Kidney (tissue), 13 donors: ENCODE measurements at regions not wholly inside any gene's neighbourhood (a gene's known extent, or its start where the extent isn't known, plus 50 kb on each side); places are given as distances from the start of the nearest gene placed in this dataset.

Source experiments
- DNase-seq, 5 donors: peaks; one replicate each; pipeline ENCODE4 v3.0.0-alpha.2; 2013 to 2020
- FAIRE-seq: peaks from 2 replicates; lab custom pipeline; 2012; peaks lifted over from hg19 to GRCh38; lab: Jason Lieb, UNC
- H3K27ac ChIP-seq, 2 donors: one replicate each; pipeline ENCODE4 v1.7.0; 2013; ENCODE audit warnings: low read depth in 2 of 2, low read length in 2 of 2, inconsistent platforms in 1 of 2
- H3K27me3 ChIP-seq: one replicate; pipeline ENCODE4 v1.7.1; 2013; ENCODE audit warnings: low read length, inconsistent platforms; ENCODE audit not compliant: control insufficient read depth, insufficient read depth
- H3K36me3 ChIP-seq, 3 donors: one replicate each; pipeline versions ENCODE4 v1.7.0 to v1.7.1; 2013; ENCODE audit warnings: low read length in 3 of 3, control low read depth in 1 of 3, inconsistent platforms in 1 of 3; ENCODE audit not compliant: insufficient read depth in 3 of 3, control insufficient read depth in 2 of 3
- H3K4me1 ChIP-seq, 3 donors: one replicate each; pipeline versions ENCODE4 v1.7.0 to v1.7.1; 2013; ENCODE audit warnings: low read length in 3 of 3, inconsistent platforms in 1 of 3, low read depth in 1 of 3; ENCODE audit not compliant: control insufficient read depth in 2 of 3, insufficient read depth in 2 of 3
- H3K4me3 ChIP-seq, 3 donors: one replicate each; pipeline versions ENCODE4 v1.7.0 to v1.8.1; 2013; ENCODE audit warnings: low read length in 3 of 3, control low read depth in 1 of 3, inconsistent platforms in 1 of 3
- H3K9ac ChIP-seq, 3 donors: one replicate each; pipeline versions ENCODE4 v1.7.0 to v1.7.1; 2013; ENCODE audit warnings: low read length in 3 of 3, control low read depth in 1 of 3, inconsistent platforms in 1 of 3
- H3K9me3 ChIP-seq, 3 donors: one replicate each; pipeline versions ENCODE4 v1.7.0 to v1.7.1; 2013; ENCODE audit warnings: low read length in 3 of 3, control low read depth in 1 of 3, inconsistent platforms in 1 of 3; ENCODE audit not compliant: control insufficient read depth in 2 of 3, insufficient read depth in 1 of 3
- intact Hi-C: fragments of 100-400 bp; cut with DNase I; formaldehyde crosslinking; loops from one replicate; pipeline ENCODE4 v1.11.1; 2022
- TF ChIP-seq, protein P1 (sequence below): IDR thresholded peaks from 3 replicates; pipeline ENCODE4 v1.5.1; 2012; ENCODE audit warnings: mild to moderate bottlenecking, moderate library complexity, borderline replicate concordance; ENCODE audit not compliant: insufficient read depth; ENCODE audit errors: extremely low read depth
- donor health status: control.
- donor health status: control.
- donor health status: control.
- donor health status: control.
- donor health status: control.
- donor health status: DM: yes; HTN: yes; CAD: no.
- donor health status: Normal renal cell carcinoma (clear cell type).

DNA sequence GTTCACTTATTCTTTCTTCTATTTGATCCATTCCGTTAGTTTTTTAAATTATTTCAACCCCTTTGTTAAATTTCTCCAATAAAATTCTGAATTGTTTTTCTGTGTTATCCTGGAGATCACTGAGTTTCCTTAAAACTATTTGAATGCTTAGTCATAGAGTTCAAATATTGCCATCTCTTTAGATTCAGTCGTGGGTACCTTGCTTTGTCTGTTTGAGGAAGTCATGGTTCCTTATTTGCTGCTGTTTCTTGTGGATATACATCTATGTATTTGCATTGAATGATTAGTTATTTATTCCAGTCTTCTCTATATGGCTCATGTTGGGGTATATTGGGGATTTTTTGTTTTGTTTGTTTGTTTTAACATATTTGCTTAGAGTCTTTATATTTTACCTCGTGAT lies 80.6 kb downstream of the HINT1 start:
- Histone ChIP-seq H3K27ac (no peak overlapping the region), H3K9ac (no peak overlapping the region), H3K27me3 (no peaks in the 10 kb centered on the region), H3K9me3 (no peaks in the 10 kb centered on the region), H3K36me3 (no peaks in the 10 kb centered on the region), H3K4me1 (no peaks in the 10 kb centered on the region), H3K4me3 (no peak overlapping the region)
- no peak for DNase-seq
- intact Hi-C loops, result no loop called here
- TF ChIP-seq, protein P1, sequence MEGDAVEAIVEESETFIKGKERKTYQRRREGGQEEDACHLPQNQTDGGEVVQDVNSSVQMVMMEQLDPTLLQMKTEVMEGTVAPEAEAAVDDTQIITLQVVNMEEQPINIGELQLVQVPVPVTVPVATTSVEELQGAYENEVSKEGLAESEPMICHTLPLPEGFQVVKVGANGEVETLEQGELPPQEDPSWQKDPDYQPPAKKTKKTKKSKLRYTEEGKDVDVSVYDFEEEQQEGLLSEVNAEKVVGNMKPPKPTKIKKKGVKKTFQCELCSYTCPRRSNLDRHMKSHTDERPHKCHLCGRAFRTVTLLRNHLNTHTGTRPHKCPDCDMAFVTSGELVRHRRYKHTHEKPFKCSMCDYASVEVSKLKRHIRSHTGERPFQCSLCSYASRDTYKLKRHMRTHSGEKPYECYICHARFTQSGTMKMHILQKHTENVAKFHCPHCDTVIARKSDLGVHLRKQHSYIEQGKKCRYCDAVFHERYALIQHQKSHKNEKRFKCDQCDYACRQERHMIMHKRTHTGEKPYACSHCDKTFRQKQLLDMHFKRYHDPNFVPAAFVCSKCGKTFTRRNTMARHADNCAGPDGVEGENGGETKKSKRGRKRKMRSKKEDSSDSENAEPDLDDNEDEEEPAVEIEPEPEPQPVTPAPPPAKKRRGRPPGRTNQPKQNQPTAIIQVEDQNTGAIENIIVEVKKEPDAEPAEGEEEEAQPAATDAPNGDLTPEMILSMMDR, result no peak
- no peak for FAIRE-seq

DNA sequence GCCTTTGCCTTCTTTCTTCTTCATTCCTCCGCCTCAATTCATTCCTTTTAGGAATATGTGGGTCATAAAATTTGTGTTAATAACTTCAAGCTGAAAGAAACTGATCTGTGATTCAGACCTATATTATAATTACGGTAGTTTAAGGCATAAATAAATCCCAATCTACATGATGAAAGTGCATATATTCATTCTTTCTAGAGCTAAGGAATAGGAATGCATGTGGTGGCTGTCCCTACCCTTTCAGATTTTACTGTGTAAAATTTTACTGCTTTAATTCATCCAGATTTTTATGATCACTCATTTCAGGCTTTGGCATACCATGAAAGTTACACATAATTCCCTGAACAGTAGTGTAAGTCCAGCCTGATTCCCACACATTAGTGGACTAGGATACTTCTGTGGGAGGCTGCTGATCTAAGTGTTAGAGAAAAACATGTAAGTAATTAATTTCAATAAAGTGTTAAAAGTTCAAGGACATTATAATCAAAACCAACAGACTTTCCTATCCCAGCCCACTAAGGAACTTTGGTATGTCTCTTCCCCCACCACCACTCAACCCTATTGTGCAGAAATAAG lies 83.1 kb downstream of the HINT1 start:
- intact Hi-C loops, result no loop called here
- Histone ChIP-seq H3K9me3 (no peaks in the 10 kb centered on the region), H3K4me1 (no peaks in the 10 kb centered on the region), H3K36me3 (no peaks in the 10 kb centered on the region), H3K27ac (no peak overlapping the region), H3K4me3 (no peak overlapping the region), H3K9ac (no peak overlapping the region), H3K27me3 (no peaks in the 10 kb centered on the region)
- DNase-seq, result no peak
- FAIRE-seq, result no peak
- TF ChIP-seq, protein P1, result no peak

DNA sequence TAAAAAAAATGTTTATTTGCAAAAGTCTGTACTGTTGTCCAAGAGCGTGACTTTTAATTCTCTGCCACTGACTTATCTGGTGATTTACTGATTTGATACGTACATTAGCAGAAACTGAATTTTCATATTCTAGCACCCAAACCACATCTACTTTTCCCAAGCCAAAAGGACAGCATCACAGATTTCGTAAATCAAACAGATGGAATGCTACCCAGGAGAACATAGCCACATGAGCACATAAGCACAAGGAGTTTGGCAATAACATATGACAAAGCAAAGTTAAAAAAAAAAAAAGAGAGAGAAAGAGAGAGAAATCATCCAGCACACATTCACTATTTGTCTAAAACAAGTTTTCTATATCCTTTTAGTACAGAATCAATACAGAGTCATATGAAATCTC lies 83.7 kb downstream of the HINT1 start:
- Histone ChIP-seq H3K27me3 (no peaks in the 10 kb centered on the region), H3K9me3 (no peaks in the 10 kb centered on the region), H3K4me1 (no peaks in the 10 kb centered on the region), H3K9ac (no peak overlapping the region), H3K27ac (no peak overlapping the region), H3K36me3 (no peaks in the 10 kb centered on the region), H3K4me3 (no peak overlapping the region)
- DNase-seq (no peak), FAIRE-seq (no peak)
- TF ChIP-seq, protein P1, result no peak
- intact Hi-C loops, result no loop called here

DNA sequence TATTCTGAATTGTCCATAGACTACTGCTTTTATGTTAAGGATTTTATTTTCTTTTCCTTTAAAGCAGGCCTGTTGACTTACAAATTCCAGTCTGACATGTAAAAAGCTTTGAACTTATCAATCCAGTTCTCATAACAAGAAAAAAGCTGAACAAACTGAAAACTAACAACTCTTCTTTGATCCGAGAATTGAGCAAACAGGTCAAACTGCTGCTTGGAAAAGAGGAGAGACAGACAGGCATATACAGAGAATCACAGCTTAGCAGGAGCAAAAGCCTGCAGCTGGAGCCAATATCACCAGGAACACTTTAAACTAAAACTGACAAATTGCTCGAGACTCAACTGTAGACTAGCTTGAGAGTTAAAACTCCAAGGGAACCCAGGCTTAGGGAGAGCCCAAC lies 85.8 kb downstream of the HINT1 start:
- H3K27ac ChIP-seq, result no peak overlapping the region
- no peaks in the 10 kb centered on the region for H3K4me1 ChIP-seq
- H3K9me3 ChIP-seq, result no peaks in the 10 kb centered on the region
- DNase-seq (no peak), FAIRE-seq (no peak)
- intact Hi-C loops, result no loop called here
- no peak overlapping the region for H3K4me3 ChIP-seq
- H3K27me3 ChIP-seq, result no peaks in the 10 kb centered on the region
- TF ChIP-seq, protein P1, result no peak
- no peak overlapping the region for H3K9ac ChIP-seq
- no peaks in the 10 kb centered on the region for H3K36me3 ChIP-seq
